ENCODE measurements at regions not wholly inside any gene's neighbourhood (a gene's known extent, or its start where the extent isn't known, plus 50 kb on each side); places are given as distances from the start of the nearest gene placed in this dataset.

GRCh38 chr20:11234608-11235007 lies 560.8 kb upstream of the JAG1 start:
- DNase-seq (ENCODE audit: low read depth in 2 of 2), result no peak

GRCh38 chr20:11235058-11235457 lies 561.3 kb upstream of the JAG1 start:
- peak in 1 of 2 donors; percentile 81 for DNase-seq (ENCODE audit: low read depth in 2 of 2)

DNA sequence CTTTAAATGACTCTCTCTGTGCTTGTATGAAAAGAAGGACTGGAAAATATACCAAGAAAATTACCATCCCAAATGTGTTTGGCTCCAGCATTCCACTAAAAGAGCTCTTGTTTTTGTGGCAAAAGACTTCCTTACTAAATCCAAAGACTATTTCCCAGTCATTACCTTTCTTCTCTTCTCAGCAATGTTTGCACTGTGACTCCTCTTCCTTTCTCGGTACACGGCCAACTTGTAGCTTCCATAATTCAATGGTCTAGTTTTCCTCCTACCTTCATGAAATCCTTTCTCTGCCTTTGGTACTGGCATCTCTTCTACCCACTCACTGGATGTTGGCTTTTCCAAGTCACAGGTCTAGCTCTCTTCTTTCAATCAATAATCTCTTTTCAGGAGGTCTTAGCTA lies 568.5 kb upstream of the JAG1 start:
- DNase-seq (ENCODE audit: low read depth in 2 of 2), result no peak

- DNase-seq (ENCODE audit: low read depth in 2 of 2), result no peak
Observed at GRCh38 chr20:11245431-11245830, 571.6 kb upstream of the JAG1 start.

- peak; percentile 42 to 70 for DNase-seq (ENCODE audit: low read depth in 2 of 2)
Observed at GRCh38 chr20:11246251-11246775, 572.5 kb upstream of the JAG1 start.

DNA sequence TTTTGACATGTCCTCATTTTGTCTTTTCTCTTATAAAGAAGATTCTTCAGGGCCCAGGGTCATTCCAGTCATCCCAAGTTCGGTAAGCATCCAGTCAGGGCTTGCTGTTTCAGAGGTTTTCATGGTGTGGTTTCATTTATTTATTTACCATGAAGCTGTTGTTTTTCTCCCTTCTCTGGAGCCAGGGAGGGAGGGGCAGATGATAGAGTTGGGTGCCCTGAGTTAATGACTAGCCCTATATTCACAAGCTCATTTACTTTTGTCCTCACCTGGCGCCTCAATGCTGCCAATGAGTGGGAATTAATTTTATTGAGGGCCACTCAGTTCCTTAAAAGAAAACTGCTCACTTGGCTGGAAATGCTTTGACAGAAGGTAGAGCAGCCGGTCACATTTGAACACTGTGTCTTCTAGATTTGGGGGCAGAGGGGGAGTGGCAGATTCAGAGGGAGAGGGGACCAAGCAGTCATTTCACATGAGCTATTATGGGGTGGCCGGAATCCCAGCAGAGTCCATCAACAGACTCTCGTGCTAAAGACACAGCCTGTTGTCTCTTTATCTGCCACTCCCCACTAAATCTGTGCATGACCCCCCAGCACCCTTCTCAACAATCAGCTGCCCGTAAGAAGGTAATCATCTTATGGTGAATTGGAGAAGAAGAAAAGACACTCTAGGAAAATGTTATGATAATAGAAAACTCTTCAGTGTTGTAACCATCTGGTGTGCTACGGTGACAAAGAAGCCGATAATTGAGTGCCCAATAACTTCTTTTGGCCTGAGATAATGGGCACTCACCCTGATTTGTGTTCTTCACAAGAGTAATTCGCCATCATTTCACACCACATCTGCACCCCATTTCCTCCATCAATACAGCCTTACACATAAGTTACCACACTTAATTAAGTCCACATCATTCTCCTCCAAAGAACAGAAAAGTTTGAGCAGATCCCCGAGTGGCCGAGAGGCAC lies 573.5 kb upstream of the JAG1 start:
- no peak for DNase-seq (ENCODE audit: low read depth in 2 of 2)

- no peak for DNase-seq (ENCODE audit: low read depth in 2 of 2)
Observed at GRCh38 chr20:11248011-11248409, 574.2 kb upstream of the JAG1 start.

DNA sequence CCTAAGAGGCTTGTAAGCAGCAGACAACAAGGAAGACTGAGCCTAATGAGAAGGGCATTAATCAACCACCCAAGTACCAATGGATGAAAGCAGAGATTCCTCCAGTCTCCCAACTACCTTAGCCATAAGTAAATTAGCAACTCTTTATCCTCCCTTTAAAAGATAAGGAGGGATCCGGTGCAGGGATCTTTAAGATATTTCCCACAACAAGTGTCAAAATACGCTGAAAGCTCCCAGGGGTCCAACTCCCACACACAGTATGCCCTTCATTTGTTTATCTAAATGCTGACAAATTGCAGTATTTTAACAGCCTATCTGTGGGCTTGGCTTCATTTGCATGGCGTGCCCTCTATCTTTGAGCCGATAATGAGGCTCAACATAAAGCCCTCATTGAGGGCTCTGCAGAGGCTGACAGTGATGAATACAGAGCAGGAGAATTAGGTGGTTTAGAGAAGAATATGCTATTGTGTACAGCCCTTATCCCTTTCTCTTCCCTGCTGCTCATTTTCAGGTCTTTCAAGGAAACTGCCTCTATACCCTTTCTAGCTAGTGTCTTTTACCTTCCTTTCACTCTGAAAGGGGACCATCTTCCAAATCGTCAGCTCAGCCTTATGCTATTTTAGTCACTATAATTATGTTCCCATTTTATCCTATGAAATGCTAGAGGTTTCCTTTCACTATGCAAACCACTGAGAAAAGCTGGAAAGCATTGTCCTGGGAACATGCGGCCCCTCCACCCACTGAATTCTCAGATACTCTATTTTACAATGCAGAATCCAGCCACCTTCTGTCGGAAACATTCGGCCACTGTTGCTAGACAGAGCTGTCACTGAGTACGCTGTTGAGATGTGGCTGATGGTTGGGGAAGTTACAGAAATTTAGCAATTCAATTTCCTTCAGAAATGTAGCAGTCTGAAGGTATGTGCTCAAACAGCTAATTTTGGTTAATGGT lies 575.2 kb upstream of the JAG1 start:
- no peak for DNase-seq (ENCODE audit: low read depth in 2 of 2)

- DNase-seq (ENCODE audit: low read depth in 2 of 2), result no peak
Observed at GRCh38 chr20:11249683-11250082, 575.9 kb upstream of the JAG1 start.

- no peak for DNase-seq (ENCODE audit: low read depth in 2 of 2)
Observed at GRCh38 chr20:11252447-11252846, 578.6 kb upstream of the JAG1 start.

DNA sequence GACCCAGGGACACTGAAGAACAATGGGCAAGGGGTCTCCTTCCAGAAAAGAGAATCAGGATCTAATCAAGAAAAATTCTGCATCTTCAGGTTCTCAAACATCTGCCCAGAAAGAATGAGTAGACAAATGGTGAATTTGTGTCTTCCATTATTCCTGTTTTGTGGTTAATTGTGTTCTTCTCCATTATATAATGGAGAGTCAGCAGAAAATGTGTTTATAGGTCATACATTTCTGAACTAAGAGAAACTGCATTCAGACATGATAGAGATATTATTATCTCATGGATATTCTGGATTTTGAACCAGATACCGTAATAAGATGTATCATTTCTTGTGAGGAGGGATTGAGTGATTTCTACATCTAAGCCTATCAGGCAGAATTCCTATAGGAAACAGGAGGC lies 581.7 kb upstream of the JAG1 start:
- DNase-seq (ENCODE audit: low read depth in 2 of 2), result no peak

- DNase-seq (ENCODE audit: low read depth in 2 of 2), result no peak
Observed at GRCh38 chr20:11255860-11256259, 582.1 kb upstream of the JAG1 start.

DNA sequence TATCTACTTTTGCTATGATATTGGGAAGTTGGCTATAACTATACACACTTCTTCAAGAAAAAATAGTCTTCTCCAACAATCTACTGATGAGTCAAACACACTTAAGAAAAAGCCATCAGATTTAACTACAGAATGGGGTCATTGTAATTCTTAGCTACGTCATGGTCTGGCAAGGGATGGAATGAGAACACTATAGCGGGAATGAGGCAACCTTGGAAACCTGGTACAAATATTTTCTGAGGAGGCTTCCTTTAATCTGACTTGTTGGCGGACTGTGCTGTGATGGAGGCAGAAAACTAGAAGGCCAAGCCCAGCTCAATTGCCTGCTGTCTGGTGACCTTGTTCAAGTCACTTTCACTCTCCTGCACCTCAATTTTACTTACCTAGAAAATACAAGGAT lies 586.8 kb upstream of the JAG1 start:
- no peak for DNase-seq (ENCODE audit: low read depth in 2 of 2)

DNA sequence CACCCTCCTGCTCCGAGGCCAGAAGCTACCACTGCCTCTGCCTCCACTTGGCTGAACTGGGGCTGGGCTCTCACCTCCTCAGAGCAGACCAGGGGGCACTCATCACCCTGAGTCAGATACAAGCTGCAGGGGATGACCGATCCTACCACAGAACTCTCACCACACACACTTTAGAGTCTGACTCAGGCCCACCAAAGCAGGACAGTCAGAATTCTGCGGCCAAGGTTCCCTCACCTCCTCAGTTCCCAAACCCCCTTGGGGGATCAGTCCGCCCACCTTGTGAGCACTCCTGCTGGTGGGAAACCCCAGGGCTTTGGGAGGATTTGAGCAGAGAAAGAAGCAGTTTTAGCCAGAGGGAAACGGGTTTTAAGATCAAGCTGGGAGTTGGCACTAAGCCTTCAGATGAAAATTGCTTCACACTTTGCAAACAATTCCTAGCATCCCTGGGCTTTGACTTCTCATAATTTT lies 587.8 kb upstream of the JAG1 start:
- no peak for DNase-seq (ENCODE audit: low read depth in 2 of 2)

DNA sequence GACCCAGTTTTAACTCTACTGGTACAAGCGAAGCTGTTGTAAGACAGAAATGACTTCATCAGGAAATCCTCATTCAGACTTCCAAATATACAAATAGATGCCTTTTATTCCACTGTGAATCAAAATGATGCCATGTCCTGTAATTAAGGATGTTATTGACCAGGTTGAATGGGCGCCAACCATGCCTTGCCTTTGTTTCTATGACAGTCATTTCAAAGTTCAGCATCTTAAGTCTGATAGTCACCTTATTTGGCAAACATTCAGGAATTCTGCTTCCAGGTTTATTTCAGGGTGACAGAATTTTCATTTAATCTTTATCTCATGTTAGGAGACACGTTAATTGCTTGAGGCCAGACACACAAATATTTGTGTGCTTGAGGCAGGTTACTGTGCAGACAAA lies 592.8 kb upstream of the JAG1 start:
- DNase-seq (ENCODE audit: low read depth in 2 of 2), result peak; percentile 59 to 90

DNA sequence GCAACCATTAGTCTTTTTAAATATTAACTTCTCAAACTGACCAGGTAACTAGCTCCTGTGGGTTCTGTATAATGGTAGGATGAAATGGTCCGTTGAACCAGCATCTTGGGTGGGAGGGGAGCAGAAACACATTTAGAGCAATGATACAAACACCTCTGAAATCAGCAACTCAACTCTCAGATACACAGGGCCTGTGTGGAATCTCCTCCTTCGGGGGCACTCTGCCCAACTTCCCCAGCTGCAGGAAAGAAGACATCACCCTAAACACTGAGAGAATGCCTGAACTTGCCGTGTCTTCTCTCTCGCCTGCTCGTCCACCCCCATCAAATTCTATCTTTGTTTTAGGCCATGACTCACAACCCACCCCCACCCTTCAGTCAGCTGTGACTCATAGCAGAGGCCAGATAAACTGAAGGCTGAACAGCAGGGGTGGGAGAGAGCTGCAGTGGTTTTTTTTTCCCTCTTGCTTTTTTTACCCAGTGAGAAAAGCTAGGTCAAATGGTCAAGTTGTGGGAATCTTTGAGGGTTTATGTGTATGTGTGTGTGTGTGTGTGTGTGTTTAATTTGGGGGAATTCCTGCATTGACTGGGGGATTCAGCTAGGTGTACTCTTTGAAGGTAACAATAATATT lies 593.4 kb upstream of the JAG1 start:
- DNase-seq (ENCODE audit: low read depth in 2 of 2), result peak; percentile 77 to 96

- no peak for DNase-seq (ENCODE audit: low read depth in 2 of 2)
Observed at GRCh38 chr20:11267762-11268335, 594.0 kb upstream of the JAG1 start.

DNA sequence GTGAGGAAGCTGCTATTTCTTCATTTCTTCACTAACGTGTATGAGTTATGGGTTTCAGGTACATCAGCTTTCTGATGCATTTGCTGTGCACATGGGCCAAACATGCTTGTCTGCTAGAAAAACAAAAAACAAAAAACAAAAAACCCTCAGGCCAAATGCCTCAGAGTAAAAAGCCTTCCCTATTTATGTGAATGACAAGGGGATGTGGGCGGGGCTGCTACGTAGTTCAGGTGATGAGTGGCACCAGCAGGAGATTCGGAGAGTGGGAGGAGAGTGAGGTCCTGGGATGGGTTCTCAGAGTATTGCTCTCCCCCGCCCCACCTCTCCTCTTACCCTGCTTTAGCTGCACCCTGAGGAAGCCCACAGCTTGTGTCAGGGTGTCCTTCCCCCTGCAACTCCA lies 596.8 kb upstream of the JAG1 start:
- DNase-seq (ENCODE audit: low read depth in 2 of 2), result no peak

DNA sequence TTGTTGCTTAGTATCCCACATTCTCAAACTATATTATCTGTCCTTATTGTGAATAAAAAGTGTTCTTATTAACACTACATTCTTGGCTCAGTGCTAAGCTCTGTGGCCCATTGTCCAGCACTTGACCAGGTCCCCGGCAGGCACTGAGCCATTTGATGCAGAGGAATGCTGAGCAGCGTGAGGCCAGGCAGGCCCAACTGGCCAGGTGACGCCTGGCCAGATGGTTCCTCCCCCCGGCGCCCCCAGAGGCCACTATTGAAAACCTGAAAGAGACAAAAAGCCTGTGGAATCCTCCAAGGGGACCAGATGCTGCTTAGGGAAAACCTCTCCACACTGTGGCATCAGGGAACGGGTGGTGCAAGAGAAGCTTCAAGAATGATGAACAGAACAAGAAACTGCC lies 597.5 kb upstream of the JAG1 start:
- peak in 1 of 2 donors; percentile 24 for DNase-seq (ENCODE audit: low read depth in 2 of 2)

- no peak for DNase-seq (ENCODE audit: low read depth in 2 of 2)
Observed at GRCh38 chr20:11271920-11272594, 598.3 kb upstream of the JAG1 start.
